ENCODE measurements at regions not wholly inside any gene's neighbourhood (a gene's known extent, or its start where the extent isn't known, plus 50 kb on each side); places are given as distances from the start of the nearest gene placed in this dataset.

- no peak for DNase-seq
- Mint-ChIP-seq H3K4me1 (ENCODE audit: low read depth) (peaks cover 56% of the 10 kb centered on the region), H3K36me3 (ENCODE audit: low read depth) (no peaks in the 10 kb centered on the region), H3K9me3 (no peaks in the 10 kb centered on the region), H3K27ac (peak overlapping the region; percentile 73), H3K27me3 (ENCODE audit: insufficient read depth) (no peaks in the 10 kb centered on the region), H3K4me3 (peak overlapping the region; percentile 58; the same call in 1 of the 2 replicates)
- TF ChIP-seq CTCF (IDR thresholded peaks at IDR 0.05): peak; percentile 14; the same call in 1 of the 2 replicates
Measured at GRCh38 chr6:155883334-155883731, 427.7 kb upstream of the NOX3 start.

GRCh38 chr6:155882527-155883333 lies 427.1 kb upstream of the NOX3 start:
- DNase-seq: peak; percentile 41
- Mint-ChIP-seq H3K27ac (peak overlapping the region; percentile 45), H3K4me3 (no peak overlapping the region), H3K27me3 (ENCODE audit: insufficient read depth) (no peaks in the 10 kb centered on the region), H3K9me3 (no peaks in the 10 kb centered on the region), H3K36me3 (ENCODE audit: low read depth) (no peaks in the 10 kb centered on the region), H3K4me1 (ENCODE audit: low read depth) (peaks cover 56% of the 10 kb centered on the region)
- no peak for TF ChIP-seq CTCF (IDR thresholded peaks at IDR 0.05)

- peaks cover 56% of the 10 kb centered on the region for H3K4me1 Mint-ChIP-seq (ENCODE audit: low read depth)
Measured at GRCh38 chr6:155881826-155882526, 426.3 kb upstream of the NOX3 start.

GRCh38 chr6:155880900-155881299 lies 425.3 kb upstream of the NOX3 start:
- H3K4me3 Mint-ChIP-seq: peak overlapping the region; percentile 44; the same call in 1 of the 2 replicates
- DNase-seq: peak; percentile 51
- no peak for TF ChIP-seq CTCF (IDR thresholded peaks at IDR 0.05)
- peak overlapping the region; percentile 32 for H3K27ac Mint-ChIP-seq
- no peaks in the 10 kb centered on the region for H3K27me3 Mint-ChIP-seq (ENCODE audit: insufficient read depth)
- no peaks in the 10 kb centered on the region for H3K9me3 Mint-ChIP-seq
- H3K36me3 Mint-ChIP-seq (ENCODE audit: low read depth): no peaks in the 10 kb centered on the region
- peaks cover 56% of the 10 kb centered on the region for H3K4me1 Mint-ChIP-seq (ENCODE audit: low read depth)

More at GRCh38 chr6:155881826-155882526, 426.3 kb upstream of the NOX3 start:
- Mint-ChIP-seq H3K36me3 (ENCODE audit: low read depth) (no peaks in the 10 kb centered on the region), H3K27me3 (ENCODE audit: insufficient read depth) (no peaks in the 10 kb centered on the region), H3K27ac (peak overlapping the region; percentile 57), H3K9me3 (no peaks in the 10 kb centered on the region), H3K4me3 (no peak overlapping the region)
- no peak for TF ChIP-seq CTCF (IDR thresholded peaks at IDR 0.05)
- DNase-seq: no peak

- Mint-ChIP-seq H3K36me3 (ENCODE audit: low read depth) (no peaks in the 10 kb centered on the region), H3K27ac (no peak overlapping the region), H3K4me1 (ENCODE audit: low read depth) (peaks cover 20% of the 10 kb centered on the region), H3K27me3 (ENCODE audit: insufficient read depth) (no peaks in the 10 kb centered on the region), H3K4me3 (no peak overlapping the region), H3K9me3 (no peaks in the 10 kb centered on the region)
- DNase-seq: no peak
- no peak for TF ChIP-seq CTCF (IDR thresholded peaks at IDR 0.05)
Measured at GRCh38 chr6:155872961-155873360, 417.3 kb upstream of the NOX3 start.

Measured in HFFc6 (cell line).